Right lobe of liver (tissue), 4 donors: ENCODE measurements at regions not wholly inside any gene's neighbourhood (a gene's known extent, or its start where the extent isn't known, plus 50 kb on each side); places are given as distances from the start of the nearest gene placed in this dataset.

ENCODE experiments used
- CTCF ChIP-seq, 4 donors: fragments of 200-600 bp in 3 of 4; fragments of 450-650 bp in 1 of 4; IDR thresholded peaks; one replicate each; pipeline versions ENCODE4 v1.5.1 to v1.8.0; 2016 to 2022; ENCODE audit warnings: antibody characterized with exemption in 4 of 4, mild to moderate bottlenecking in 2 of 4
- POLR2A ChIP-seq: fragments of 450-650 bp; IDR thresholded peaks from one replicate; pipeline ENCODE4 v1.6.1; 2017; ENCODE audit warnings: antibody characterized with exemption, mild to moderate bottlenecking
- donor health status: DM: no; HTN: no; CAD: no.
- donor health status: DM: no; HTN: no; CAD: no.
- donor health status: DM: no; HTN: yes; CAD: no.

GRCh38 chr2:121949271-121949670 is 193.8 kb downstream of the TSN start:
- TF ChIP-seq CTCF (IDR thresholded peaks at IDR 0.05): no peak
- no peak for TF ChIP-seq POLR2A
